ENCODE measurements at regions not wholly inside any gene's neighbourhood (a gene's known extent, or its start where the extent isn't known, plus 50 kb on each side); places are given as distances from the start of the nearest gene placed in this dataset.

DNA sequence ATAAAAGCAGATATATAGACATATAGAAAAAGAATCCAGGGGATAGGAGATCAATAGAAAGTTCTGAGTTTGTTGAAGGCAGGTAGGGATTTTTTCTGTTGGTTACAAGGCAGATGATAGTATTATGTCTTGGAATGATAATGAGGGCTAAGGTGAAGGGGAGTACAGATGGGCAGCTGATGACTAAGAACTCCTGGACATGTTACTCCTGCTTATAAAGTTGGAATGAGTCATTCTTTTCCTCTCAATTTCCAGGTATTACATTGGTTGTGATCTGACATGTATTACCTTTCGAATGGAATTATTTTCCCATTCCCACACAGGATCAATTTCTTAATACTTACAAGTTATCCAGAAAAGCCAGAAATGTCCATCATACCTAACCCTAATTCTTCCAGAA, 545.2 kb upstream of the MGAT4C start:
- TF ChIP-seq, protein P1, sequence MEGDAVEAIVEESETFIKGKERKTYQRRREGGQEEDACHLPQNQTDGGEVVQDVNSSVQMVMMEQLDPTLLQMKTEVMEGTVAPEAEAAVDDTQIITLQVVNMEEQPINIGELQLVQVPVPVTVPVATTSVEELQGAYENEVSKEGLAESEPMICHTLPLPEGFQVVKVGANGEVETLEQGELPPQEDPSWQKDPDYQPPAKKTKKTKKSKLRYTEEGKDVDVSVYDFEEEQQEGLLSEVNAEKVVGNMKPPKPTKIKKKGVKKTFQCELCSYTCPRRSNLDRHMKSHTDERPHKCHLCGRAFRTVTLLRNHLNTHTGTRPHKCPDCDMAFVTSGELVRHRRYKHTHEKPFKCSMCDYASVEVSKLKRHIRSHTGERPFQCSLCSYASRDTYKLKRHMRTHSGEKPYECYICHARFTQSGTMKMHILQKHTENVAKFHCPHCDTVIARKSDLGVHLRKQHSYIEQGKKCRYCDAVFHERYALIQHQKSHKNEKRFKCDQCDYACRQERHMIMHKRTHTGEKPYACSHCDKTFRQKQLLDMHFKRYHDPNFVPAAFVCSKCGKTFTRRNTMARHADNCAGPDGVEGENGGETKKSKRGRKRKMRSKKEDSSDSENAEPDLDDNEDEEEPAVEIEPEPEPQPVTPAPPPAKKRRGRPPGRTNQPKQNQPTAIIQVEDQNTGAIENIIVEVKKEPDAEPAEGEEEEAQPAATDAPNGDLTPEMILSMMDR (IDR thresholded peaks at IDR 0.05; ENCODE audit: low read depth, low read length, missing control alignments), result no peak
- H3K4me3 ChIP-seq (replicated peaks; ENCODE audit: low read depth, low read length), result no peak overlapping the region
- DNase-seq (ENCODE audit: extremely low read depth, low read depth), result no peak

DNA sequence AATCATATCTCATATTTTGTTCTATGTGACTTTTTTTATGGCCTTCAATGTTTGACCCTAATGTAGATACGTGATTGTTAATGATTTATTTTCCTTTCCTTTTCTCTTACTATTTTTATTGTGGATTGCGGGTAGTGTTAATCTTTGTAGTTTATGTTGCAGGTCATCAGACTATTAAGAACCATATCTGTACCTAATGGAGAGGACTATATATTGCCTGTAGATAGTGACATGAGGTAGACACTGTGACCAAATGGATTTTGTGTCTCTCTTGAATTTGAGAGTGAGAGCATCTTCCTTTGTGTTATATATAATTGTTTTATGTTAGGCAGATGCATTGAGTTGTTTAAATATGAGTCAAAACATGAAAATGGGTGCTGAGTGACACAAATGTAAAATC, 543.4 kb upstream of the MGAT4C start:
- TF ChIP-seq, protein P1 (IDR thresholded peaks at IDR 0.05; ENCODE audit: low read depth, low read length, missing control alignments), result no peak

DNA sequence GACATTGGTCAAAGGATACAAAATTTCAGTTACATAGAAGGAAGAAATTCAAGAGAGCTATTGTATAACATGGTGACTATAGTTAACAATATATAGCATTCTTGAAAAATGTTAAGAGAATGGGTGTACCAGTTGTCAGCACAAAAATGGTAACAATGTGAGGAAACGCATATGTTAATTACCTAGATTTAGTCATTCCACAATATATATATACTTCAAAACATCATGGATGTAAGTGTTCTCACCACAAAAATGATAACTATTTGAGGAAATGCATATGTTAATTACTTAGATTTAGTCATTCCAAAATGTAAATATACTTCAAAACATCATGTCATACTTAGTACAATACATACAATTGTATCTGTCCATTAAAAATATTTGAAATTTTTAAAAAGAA, 540.4 kb upstream of the MGAT4C start:
- no peak for DNase-seq (ENCODE audit: extremely low read depth, low read depth)
- TF ChIP-seq, protein P1 (IDR thresholded peaks at IDR 0.05; ENCODE audit: low read depth, low read length, missing control alignments), result no peak
- no peak overlapping the region for H3K4me3 ChIP-seq (replicated peaks; ENCODE audit: low read depth, low read length)

More for the DNA sequence above, 543.4 kb upstream of the MGAT4C start:
- DNase-seq (ENCODE audit: extremely low read depth, low read depth), result no peak
- H3K4me3 ChIP-seq (replicated peaks; ENCODE audit: low read depth, low read length), result no peak overlapping the region

DNA sequence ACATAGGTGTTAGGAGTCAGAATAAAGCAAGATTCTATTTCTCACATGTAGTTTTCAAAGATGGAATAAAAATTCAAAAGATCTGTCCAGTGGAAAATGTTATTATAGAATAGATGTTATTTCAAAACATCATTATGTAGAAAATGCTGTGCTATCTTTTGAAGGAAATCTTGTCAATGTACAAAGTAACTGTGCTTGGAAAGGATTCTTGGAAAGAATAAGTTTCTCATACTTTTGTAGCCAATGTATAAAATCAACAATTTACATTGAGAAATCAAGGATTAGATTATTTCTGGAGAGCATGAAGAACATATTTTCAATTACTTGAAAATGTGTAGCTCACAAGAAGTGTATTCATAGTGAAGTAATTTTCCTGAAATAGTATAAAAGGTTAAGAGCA, 532.5 kb upstream of the MGAT4C start:
- TF ChIP-seq, protein P1 (IDR thresholded peaks at IDR 0.05; ENCODE audit: low read depth, low read length, missing control alignments), result no peak
- no peak for DNase-seq (ENCODE audit: extremely low read depth, low read depth)
- no peak overlapping the region for H3K4me3 ChIP-seq (replicated peaks; ENCODE audit: low read depth, low read length)

DNA sequence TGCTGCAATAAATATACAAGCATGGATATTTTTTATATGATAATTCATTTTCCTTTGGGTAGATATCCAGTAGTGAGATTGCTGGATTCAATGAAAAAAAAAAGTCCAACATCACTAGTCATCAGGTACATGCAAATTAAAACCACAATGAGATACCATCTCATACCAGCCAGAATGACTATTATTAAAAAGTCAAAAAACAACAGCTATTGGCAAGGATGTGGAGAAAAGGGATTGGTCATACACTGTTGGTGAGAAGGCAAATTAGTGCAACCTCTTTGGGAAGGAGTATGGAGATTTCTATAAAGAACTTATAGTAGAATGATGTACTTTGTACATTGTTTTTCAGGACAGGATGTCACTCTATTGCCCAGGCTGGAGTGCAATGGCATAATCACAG, 531.2 kb upstream of the MGAT4C start:
- H3K4me3 ChIP-seq (replicated peaks; ENCODE audit: low read depth, low read length), result no peak overlapping the region
- no peak for DNase-seq (ENCODE audit: extremely low read depth, low read depth)
- TF ChIP-seq, protein P1 (IDR thresholded peaks at IDR 0.05; ENCODE audit: low read depth, low read length, missing control alignments), result no peak

DNA sequence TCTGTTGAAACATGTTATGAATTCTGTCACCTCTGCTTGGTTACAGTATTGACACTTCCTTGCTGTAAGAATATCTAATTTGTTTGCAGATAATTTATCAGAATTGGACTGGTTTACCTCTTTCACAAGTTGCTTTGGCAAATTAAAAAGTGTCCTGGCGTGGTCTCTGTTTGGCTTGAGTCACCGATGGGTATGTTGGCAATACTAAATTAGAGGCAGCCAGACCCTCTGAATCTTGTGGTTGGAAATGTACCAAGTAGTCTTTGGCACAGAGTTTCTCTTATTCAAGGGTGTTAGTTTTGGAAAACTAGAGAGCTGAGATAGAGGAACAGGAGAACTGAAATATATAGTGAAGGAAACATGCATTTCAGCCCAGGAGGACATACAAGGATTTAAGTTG, 521.1 kb upstream of the MGAT4C start:
- TF ChIP-seq, protein P1 (IDR thresholded peaks at IDR 0.05; ENCODE audit: low read depth, low read length, missing control alignments), result no peak
- DNase-seq (ENCODE audit: extremely low read depth, low read depth), result no peak
- H3K4me3 ChIP-seq (replicated peaks; ENCODE audit: low read depth, low read length), result no peak overlapping the region

DNA sequence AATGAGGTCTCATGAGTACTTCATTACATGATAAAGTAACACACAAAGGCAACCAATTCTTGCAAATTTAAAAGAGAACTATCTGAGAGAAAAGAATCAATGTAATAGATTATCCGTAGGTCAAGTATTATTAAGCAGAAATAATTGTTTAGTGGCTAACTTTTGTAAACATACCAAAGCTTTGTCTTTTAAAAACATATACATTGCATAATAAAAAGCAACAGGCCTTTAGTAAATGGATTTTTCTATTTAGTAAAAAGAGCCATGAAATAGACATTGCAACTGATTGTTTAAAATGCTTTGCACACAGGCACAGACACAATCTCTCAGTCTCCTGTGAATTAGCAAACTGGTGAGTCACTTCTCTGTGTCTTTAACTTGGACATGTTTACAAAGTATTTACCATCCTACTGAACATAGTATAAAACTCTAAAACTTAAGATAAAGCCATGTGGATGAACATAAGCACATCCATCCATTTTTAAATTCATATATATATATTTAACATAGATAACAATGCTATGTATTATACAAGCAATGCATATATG, 518.7 kb upstream of the MGAT4C start:
- H3K4me3 ChIP-seq (replicated peaks; ENCODE audit: low read depth, low read length), result no peak overlapping the region
- TF ChIP-seq, protein P1 (IDR thresholded peaks at IDR 0.05; ENCODE audit: low read depth, low read length, missing control alignments), result no peak
- DNase-seq (ENCODE audit: extremely low read depth, low read depth), result no peak

Measured in HFF-Myc (cell line).